ENCODE measurements at regions not wholly inside any gene's neighbourhood (a gene's known extent, or its start where the extent isn't known, plus 50 kb on each side); places are given as distances from the start of the nearest gene placed in this dataset.

DNA sequence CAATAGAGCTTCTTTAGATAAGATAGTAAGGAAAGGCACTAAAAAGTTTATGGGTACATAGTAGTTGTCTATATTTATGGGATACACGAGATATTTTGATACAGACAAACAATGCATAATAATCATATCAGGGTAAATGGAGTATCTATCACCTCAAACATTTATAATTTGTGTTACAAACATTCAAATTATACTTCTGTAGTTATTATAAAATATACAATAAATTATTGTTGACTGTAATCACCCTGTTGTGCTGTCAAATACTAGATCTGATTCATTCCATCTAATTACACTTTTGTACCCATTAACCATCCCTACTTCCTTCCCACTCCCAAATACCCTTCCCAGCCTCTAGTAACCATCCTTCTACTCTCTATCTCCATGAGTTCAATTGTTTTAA is 179.7 kb downstream of the FOXG1 start:
- no peaks in the 10 kb centered on the region for H3K79me2 ChIP-seq (ENCODE audit: control insufficient read depth, insufficient read depth, low read length)
- intact Hi-C loops (cut with micrococcal nuclease) = no loop called here
- no peak overlapping the region for H3K4me3 ChIP-seq
- no TSS peak for BruUV-seq (replicated peaks)
- no peak for FAIRE-seq
- no peaks in the 10 kb centered on the region for H4K20me1 ChIP-seq (replicated peaks; ENCODE audit: control insufficient read depth, insufficient read depth, low read length)
- CTCF ChIA-PET (ENCODE audit: low intra/inter-chr PET ratio) = no interaction called here
- H3K36me3 ChIP-seq (ENCODE audit: control insufficient read depth, insufficient read depth, low read length) = no peaks in the 10 kb centered on the region
- H3K27ac ChIP-seq (ENCODE audit: extremely low read depth, low read depth, low read length) = no peak overlapping the region
- in situ Hi-C loops (cut with MboI) = no loop called here
- H3K27me3 ChIP-seq (ENCODE audit: control insufficient read depth in 2 of 2, insufficient read depth in 2 of 2, low read length in 2 of 2) = no peaks in the 10 kb centered on the region
- no peaks in the 10 kb centered on the region for H3K9me3 ChIP-seq (replicated peaks; ENCODE audit: control insufficient read depth, insufficient read depth, low read depth, low read length)
- POLR2A ChIA-PET = no interaction called here
- no peak overlapping the region for H3K9ac ChIP-seq (ENCODE audit: insufficient read depth in 1 of 2, low read depth in 2 of 2, low read length in 2 of 2)
- H3K4me1 ChIP-seq (replicated peaks in 1 of 2; ENCODE audit: control insufficient read depth in 2 of 2, insufficient read depth in 2 of 2, low read length in 2 of 2) = no peaks in the 10 kb centered on the region
- no peak for ATAC-seq
- no peak for DNase-seq (ENCODE audit: extremely low read depth in 1 of 4, low spot score in 3 of 4)
- H3K9me1 ChIP-seq (ENCODE audit: control insufficient read depth, insufficient read depth, low read length) = no peaks in the 10 kb centered on the region
- H3K4me2 ChIP-seq (ENCODE audit: insufficient read depth, low read length) = no peak overlapping the region
- 40% methylated on average over 1 of the region's 1 CpG for WGBS (ENCODE audit: insufficient coverage, low coverage, missing lambda C conversion rate)
- no peak overlapping the region for H2AFZ ChIP-seq (ENCODE audit: low read depth, low read length)
- TF ChIP-seq POLR3A (IDR thresholded peaks at IDR 0.05; ENCODE audit: borderline replicate concordance, extremely low read depth, insufficient read depth, insufficient read length) (no peak), ZNF354B (CRISPR knock-in tag; IDR thresholded peaks at IDR 0.05) (no peak), PHB2 (IDR thresholded peaks at IDR 0.05; ENCODE audit: low read depth) (no peak), RBFOX2 (IDR thresholded peaks at IDR 0.05; ENCODE audit: low read depth, low read length) (no peak), SMC3 (conservative IDR thresholded peaks at IDR 0.05; ENCODE audit: insufficient read depth, low read depth, low read length) (no peak), KAT2B (IDR thresholded peaks at IDR 0.05; ENCODE audit: low read depth, low read length) (no peak), SMARCE1 (IDR thresholded peaks at IDR 0.05) (no peak), ARNT (IDR thresholded peaks at IDR 0.05) (no peak), PHF20 (IDR thresholded peaks at IDR 0.05; ENCODE audit: partially characterized antibody) (no peak), EWSR1 (IDR thresholded peaks at IDR 0.05; ENCODE audit: borderline replicate concordance, low read depth, partially characterized antibody) (no peak), NELFE (IDR thresholded peaks at IDR 0.05; ENCODE audit: insufficient read depth, insufficient read length) (no peak), ZNF668 (CRISPR knock-in tag; IDR thresholded peaks at IDR 0.05) (no peak), CREM (IDR thresholded peaks at IDR 0.05; ENCODE audit: low read depth) (no peak), MEF2A (IDR thresholded peaks at IDR 0.05; ENCODE audit: control insufficient read depth, low read depth, low read length) (no peak)
- TF ChIP-seq, protein P1, sequence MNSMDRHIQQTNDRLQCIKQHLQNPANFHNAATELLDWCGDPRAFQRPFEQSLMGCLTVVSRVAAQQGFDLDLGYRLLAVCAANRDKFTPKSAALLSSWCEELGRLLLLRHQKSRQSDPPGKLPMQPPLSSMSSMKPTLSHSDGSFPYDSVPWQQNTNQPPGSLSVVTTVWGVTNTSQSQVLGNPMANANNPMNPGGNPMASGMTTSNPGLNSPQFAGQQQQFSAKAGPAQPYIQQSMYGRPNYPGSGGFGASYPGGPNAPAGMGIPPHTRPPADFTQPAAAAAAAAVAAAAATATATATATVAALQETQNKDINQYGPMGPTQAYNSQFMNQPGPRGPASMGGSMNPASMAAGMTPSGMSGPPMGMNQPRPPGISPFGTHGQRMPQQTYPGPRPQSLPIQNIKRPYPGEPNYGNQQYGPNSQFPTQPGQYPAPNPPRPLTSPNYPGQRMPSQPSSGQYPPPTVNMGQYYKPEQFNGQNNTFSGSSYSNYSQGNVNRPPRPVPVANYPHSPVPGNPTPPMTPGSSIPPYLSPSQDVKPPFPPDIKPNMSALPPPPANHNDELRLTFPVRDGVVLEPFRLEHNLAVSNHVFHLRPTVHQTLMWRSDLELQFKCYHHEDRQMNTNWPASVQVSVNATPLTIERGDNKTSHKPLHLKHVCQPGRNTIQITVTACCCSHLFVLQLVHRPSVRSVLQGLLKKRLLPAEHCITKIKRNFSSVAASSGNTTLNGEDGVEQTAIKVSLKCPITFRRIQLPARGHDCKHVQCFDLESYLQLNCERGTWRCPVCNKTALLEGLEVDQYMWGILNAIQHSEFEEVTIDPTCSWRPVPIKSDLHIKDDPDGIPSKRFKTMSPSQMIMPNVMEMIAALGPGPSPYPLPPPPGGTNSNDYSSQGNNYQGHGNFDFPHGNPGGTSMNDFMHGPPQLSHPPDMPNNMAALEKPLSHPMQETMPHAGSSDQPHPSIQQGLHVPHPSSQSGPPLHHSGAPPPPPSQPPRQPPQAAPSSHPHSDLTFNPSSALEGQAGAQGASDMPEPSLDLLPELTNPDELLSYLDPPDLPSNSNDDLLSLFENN (IDR thresholded peaks at IDR 0.05; ENCODE audit: low read depth in 2 of 2, low read length in 2 of 2) = no peak
- TF ChIP-seq, protein P2, sequence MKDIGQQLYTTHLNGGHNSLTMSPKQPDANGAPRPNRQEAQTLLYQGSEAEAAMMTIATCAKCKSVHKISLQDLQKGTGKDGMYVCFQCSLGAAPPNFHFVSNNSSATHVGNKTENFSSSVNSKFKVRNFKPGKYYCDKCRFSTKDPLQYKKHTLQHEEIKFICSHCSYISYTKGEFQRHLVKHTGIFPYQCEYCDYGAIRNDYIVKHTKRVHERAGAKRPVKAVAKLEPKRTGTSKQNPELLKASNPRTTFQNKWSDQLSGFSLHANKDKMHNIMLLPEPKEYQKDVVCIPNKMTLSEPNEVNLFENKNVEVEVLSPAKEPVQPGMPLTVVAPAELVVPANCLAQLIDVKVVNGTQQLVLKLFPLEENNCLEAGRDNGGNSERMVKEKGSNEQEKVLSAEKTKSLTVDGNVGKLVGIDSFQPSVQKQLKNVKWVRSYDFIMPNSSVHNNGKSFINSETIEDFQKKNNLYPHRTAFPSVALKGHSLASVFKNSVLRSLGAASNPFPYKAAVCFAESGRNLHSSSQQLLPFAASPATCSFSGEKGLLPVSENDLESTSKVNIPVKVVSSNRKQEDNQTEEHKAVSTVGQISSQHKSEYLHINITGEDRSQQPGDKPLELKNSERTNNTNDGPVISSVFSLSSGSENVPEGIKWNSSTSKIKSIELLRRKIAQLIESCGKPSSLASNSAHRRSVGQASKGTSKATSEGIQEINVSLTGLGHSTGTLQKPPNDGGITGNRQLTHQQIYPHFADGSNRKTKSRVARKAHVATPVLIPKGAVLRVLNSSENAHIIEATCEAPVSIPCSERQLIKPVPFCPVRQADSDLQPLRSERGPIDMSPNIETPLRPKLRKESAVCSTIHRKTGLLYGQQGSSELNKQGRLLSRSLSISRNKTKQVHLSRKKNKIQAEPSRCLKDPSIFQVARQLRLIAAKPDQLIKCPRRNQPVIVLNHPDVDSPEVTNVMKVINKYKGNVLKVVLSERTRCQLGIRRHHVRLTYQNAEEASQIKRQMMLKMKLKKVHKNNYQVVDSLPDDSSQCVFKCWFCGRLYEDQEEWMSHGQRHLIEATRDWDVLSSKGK (CRISPR knock-in tag; IDR thresholded peaks at IDR 0.05) = no peak
- TF ChIP-seq, protein P3, sequence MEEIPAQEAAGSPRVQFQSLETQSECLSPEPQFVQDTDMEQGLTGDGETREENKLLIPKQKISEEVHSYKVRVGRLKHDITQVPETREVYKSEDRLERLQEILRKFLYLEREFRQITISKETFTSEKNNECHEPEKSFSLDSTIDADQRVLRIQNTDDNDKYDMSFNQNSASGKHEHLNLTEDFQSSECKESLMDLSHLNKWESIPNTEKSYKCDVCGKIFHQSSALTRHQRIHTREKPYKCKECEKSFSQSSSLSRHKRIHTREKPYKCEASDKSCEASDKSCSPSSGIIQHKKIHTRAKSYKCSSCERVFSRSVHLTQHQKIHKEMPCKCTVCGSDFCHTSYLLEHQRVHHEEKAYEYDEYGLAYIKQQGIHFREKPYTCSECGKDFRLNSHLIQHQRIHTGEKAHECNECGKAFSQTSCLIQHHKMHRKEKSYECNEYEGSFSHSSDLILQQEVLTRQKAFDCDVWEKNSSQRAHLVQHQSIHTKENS (CRISPR knock-in tag; IDR thresholded peaks at IDR 0.05) = no peak
